Activated CD8-positive, alpha-beta memory T cell treated with anti-CD3 and anti-CD28 coated beads, Interleukin-2, amount 10 ng/mL, durations not matched to agents 7 days and 5 days (primary cell): ENCODE measurements at regions not wholly inside any gene's neighbourhood (a gene's known extent, or its start where the extent isn't known, plus 50 kb on each side); places are given as distances from the start of the nearest gene placed in this dataset.

ENCODE experiments used
- ATAC-seq: fragments of 150-1000 bp; cut with Tn5 transposase; one replicate; pipeline ENCODE4 v1.10.0; 2021; ENCODE audit warnings: moderate library complexity
- CTCF ChIA-PET: fragments of 350-600 bp; sonication (Branson Sonifier 250); formaldehyde crosslinking; loops from one replicate; lab custom pipeline; 2021; ENCODE audit warnings: antibody characterized with exemption; lab: Charles Lee
- DNase-seq: peaks from one replicate; pipeline ENCODE4 v3.0.0-alpha.2; 2020
- H3K27ac Mint-ChIP-seq: one replicate; pipeline ENCODE4 v1.8.0; 2021; ENCODE audit warnings: mild to moderate bottlenecking, mixed read lengths
- H3K27me3 Mint-ChIP-seq: one replicate; pipeline ENCODE4 v1.8.0; 2021; ENCODE audit warnings: mixed read lengths
- H3K36me3 Mint-ChIP-seq: one replicate; pipeline ENCODE4 v1.8.0; 2021; ENCODE audit warnings: mild to moderate bottlenecking, mixed read lengths
- H3K4me1 Mint-ChIP-seq: one replicate; pipeline ENCODE4 v1.8.0; 2021; ENCODE audit warnings: mixed read lengths
- H3K4me3 Mint-ChIP-seq: one replicate; pipeline ENCODE4 v1.8.0; 2021; ENCODE audit warnings: mild to moderate bottlenecking, moderate library complexity, mixed read lengths
- H3K9me3 Mint-ChIP-seq: one replicate; pipeline ENCODE4 v1.8.0; 2022; ENCODE audit warnings: low read depth, mixed read lengths

- H3K27ac Mint-ChIP-seq: no peak overlapping the region
- H3K4me1 Mint-ChIP-seq: peaks cover 32% of the 10 kb centered on the region
- DNase-seq (no peak), ATAC-seq (no peak)
- no peak overlapping the region for H3K4me3 Mint-ChIP-seq
- CTCF ChIA-PET: no interaction called here
- peaks cover 9% of the 10 kb centered on the region for H3K27me3 Mint-ChIP-seq
- no peaks in the 10 kb centered on the region for H3K9me3 Mint-ChIP-seq
- H3K36me3 Mint-ChIP-seq: peaks cover 9% of the 10 kb centered on the region
Measured at GRCh38 chr6:100177956-100178355, 183.9 kb upstream of the MCHR2 start.

- Mint-ChIP-seq H3K27ac (no peak overlapping the region), H3K4me1 (peaks cover 39% of the 10 kb centered on the region), H3K9me3 (no peaks in the 10 kb centered on the region), H3K4me3 (no peak overlapping the region), H3K36me3 (peaks cover 9% of the 10 kb centered on the region), H3K27me3 (peaks cover 8% of the 10 kb centered on the region)
- ATAC-seq: no peak
- CTCF ChIA-PET: interaction anchor here (1.0 kb wide), 1 partner anchor 60 kb away, joined by 5 read pairs; no protein-coding TSS in a partner anchor
- DNase-seq: no peak
Measured at GRCh38 chr6:100176951-100177710, 183.1 kb upstream of the MCHR2 start.

GRCh38 chr6:100176311-100176950 lies 182.4 kb upstream of the MCHR2 start:
- ATAC-seq (no peak), DNase-seq (peak; percentile 45)
- Mint-ChIP-seq H3K27me3 (peaks cover 6% of the 10 kb centered on the region), H3K27ac (no peak overlapping the region), H3K36me3 (peaks cover 9% of the 10 kb centered on the region), H3K4me1 (peaks cover 41% of the 10 kb centered on the region), H3K9me3 (no peaks in the 10 kb centered on the region), H3K4me3 (no peak overlapping the region)
- CTCF ChIA-PET: interaction anchor here (0.6 to 1.0 kb wide), 4 partner anchors 32 to 302 kb away, joined by 3 to 5 read pairs (median 4); no protein-coding TSS in a partner anchor

GRCh38 chr6:100175814-100176310 lies 181.8 kb upstream of the MCHR2 start:
- Mint-ChIP-seq H3K4me3 (no peak overlapping the region), H3K36me3 (peaks cover 7% of the 10 kb centered on the region), H3K4me1 (peaks cover 43% of the 10 kb centered on the region), H3K27ac (no peak overlapping the region), H3K9me3 (no peaks in the 10 kb centered on the region), H3K27me3 (peaks cover 2% of the 10 kb centered on the region)
- DNase-seq (no peak), ATAC-seq (no peak)
- CTCF ChIA-PET: interaction anchor here (0.6 to 1.0 kb wide), 3 partner anchors 32 to 302 kb away, joined by 3 to 4 read pairs (median 3); no protein-coding TSS in a partner anchor

- Mint-ChIP-seq H3K9me3 (no peaks in the 10 kb centered on the region), H3K4me1 (peaks cover 58% of the 10 kb centered on the region), H3K4me3 (no peak overlapping the region), H3K27me3 (peaks cover 2% of the 10 kb centered on the region), H3K27ac (no peak overlapping the region), H3K36me3 (peaks cover 9% of the 10 kb centered on the region)
- DNase-seq (no peak), ATAC-seq (no peak)
- CTCF ChIA-PET: interaction anchor here (1.0 to 1.2 kb wide), 2 partner anchors 9 to 56 kb away, joined by 3 read pairs; no protein-coding TSS in a partner anchor
Measured at GRCh38 chr6:100173211-100173610, 179.2 kb upstream of the MCHR2 start.

- Mint-ChIP-seq H3K27ac (peak overlapping the region; percentile 72), H3K9me3 (no peaks in the 10 kb centered on the region), H3K4me1 (peaks cover 56% of the 10 kb centered on the region), H3K36me3 (peaks cover 13% of the 10 kb centered on the region), H3K4me3 (no peak overlapping the region), H3K27me3 (peaks cover 2% of the 10 kb centered on the region)
- CTCF ChIA-PET: interaction anchor here (1.0 to 1.8 kb wide), 5 partner anchors 10 to 170 kb away, joined by 3 to 5 read pairs (median 3); no protein-coding TSS in a partner anchor
- DNase-seq (no peak), ATAC-seq (no peak)
Measured at GRCh38 chr6:100172322-100172713, 178.3 kb upstream of the MCHR2 start.

GRCh38 chr6:100171533-100172321 lies 177.7 kb upstream of the MCHR2 start:
- H3K4me3 Mint-ChIP-seq: no peak overlapping the region
- DNase-seq: peak; percentile 83
- H3K4me1 Mint-ChIP-seq: peaks cover 54% of the 10 kb centered on the region
- peak overlapping the region; percentile 72 for H3K27ac Mint-ChIP-seq
- peak; percentile 86 for ATAC-seq
- peaks cover 6% of the 10 kb centered on the region for H3K27me3 Mint-ChIP-seq
- CTCF ChIA-PET: interaction anchor here (0.8 to 1.8 kb wide), 7 partner anchors 9 to 169 kb away, joined by 3 to 5 read pairs (median 3); no protein-coding TSS in a partner anchor
- peaks cover 2% of the 10 kb centered on the region for H3K9me3 Mint-ChIP-seq
- H3K36me3 Mint-ChIP-seq: peaks cover 17% of the 10 kb centered on the region

GRCh38 chr6:100168148-100168547 lies 174.1 kb upstream of the MCHR2 start:
- no peak overlapping the region for H3K4me3 Mint-ChIP-seq
- CTCF ChIA-PET: no interaction called here
- H3K27ac Mint-ChIP-seq: no peak overlapping the region

GRCh38 chr6:100167585-100167984 lies 173.6 kb upstream of the MCHR2 start:
- Mint-ChIP-seq H3K4me3 (no peak overlapping the region), H3K36me3 (peaks cover 12% of the 10 kb centered on the region), H3K27me3 (peaks cover 11% of the 10 kb centered on the region), H3K27ac (no peak overlapping the region), H3K9me3 (peaks cover 2% of the 10 kb centered on the region), H3K4me1 (peaks cover 32% of the 10 kb centered on the region)
- DNase-seq (no peak), ATAC-seq (no peak)
- CTCF ChIA-PET: no interaction called here

More at GRCh38 chr6:100168148-100168547, 174.1 kb upstream of the MCHR2 start:
- ATAC-seq: no peak
- H3K36me3 Mint-ChIP-seq: peaks cover 12% of the 10 kb centered on the region
- peaks cover 11% of the 10 kb centered on the region for H3K27me3 Mint-ChIP-seq
- H3K4me1 Mint-ChIP-seq: peaks cover 36% of the 10 kb centered on the region
- peaks cover 2% of the 10 kb centered on the region for H3K9me3 Mint-ChIP-seq
- no peak for DNase-seq

- ATAC-seq (no peak), DNase-seq (no peak)
- Mint-ChIP-seq H3K4me1 (peaks cover 26% of the 10 kb centered on the region), H3K9me3 (peaks cover 2% of the 10 kb centered on the region), H3K27me3 (peaks cover 11% of the 10 kb centered on the region), H3K27ac (no peak overlapping the region), H3K4me3 (no peak overlapping the region), H3K36me3 (peaks cover 12% of the 10 kb centered on the region)
- CTCF ChIA-PET: no interaction called here
Measured at GRCh38 chr6:100166956-100167355, 172.9 kb upstream of the MCHR2 start.

- CTCF ChIA-PET: no interaction called here
- H3K9me3 Mint-ChIP-seq: peaks cover 2% of the 10 kb centered on the region
- H3K4me1 Mint-ChIP-seq: peaks cover 14% of the 10 kb centered on the region
- H3K27me3 Mint-ChIP-seq: peaks cover 11% of the 10 kb centered on the region
- H3K4me3 Mint-ChIP-seq: no peak overlapping the region
- no peak overlapping the region for H3K27ac Mint-ChIP-seq
- peaks cover 12% of the 10 kb centered on the region for H3K36me3 Mint-ChIP-seq
- DNase-seq: no peak
- ATAC-seq: no peak
Measured at GRCh38 chr6:100165442-100165841, 171.4 kb upstream of the MCHR2 start.

GRCh38 chr6:100163035-100163434 lies 169.0 kb upstream of the MCHR2 start:
- CTCF ChIA-PET: no interaction called here
- H3K9me3 Mint-ChIP-seq: peaks cover 2% of the 10 kb centered on the region
- peaks cover 7% of the 10 kb centered on the region for H3K36me3 Mint-ChIP-seq
- ATAC-seq (no peak), DNase-seq (no peak)
- H3K27ac Mint-ChIP-seq: no peak overlapping the region
- H3K27me3 Mint-ChIP-seq: peaks cover 19% of the 10 kb centered on the region
- H3K4me1 Mint-ChIP-seq: peaks cover 2% of the 10 kb centered on the region
- H3K4me3 Mint-ChIP-seq: no peak overlapping the region
